GM10248 (cell line): ENCODE measurements at regions not wholly inside any gene's neighbourhood (a gene's known extent, or its start where the extent isn't known, plus 50 kb on each side); places are given as distances from the start of the nearest gene placed in this dataset.

ENCODE experiments used
- CTCF ChIA-PET: fragments of 300-600 bp; sonication (Branson Sonifier 250); formaldehyde crosslinking; extraction: SDS; loops from one replicate; lab custom pipeline; 2021; ENCODE audit warnings: antibody characterized with exemption; lab: Yijun Ruan, JAX
- POLR2A ChIA-PET: fragments of 350-650 bp; sonication (Branson Sonifier 250); formaldehyde crosslinking; extraction: SDS; loops from one replicate; lab custom pipeline; 2020; ENCODE audit warnings: antibody characterized with exemption; lab: Yijun Ruan, JAX
- DNase-seq: peaks from one replicate; pipeline ENCODE4 v3.0.0; 2012; ENCODE audit errors: extremely low spot score
- TF ChIP-seq, protein P1 (sequence below): IDR thresholded peaks from 2 replicates; pipeline ENCODE4 v1.5.1; 2012; ENCODE audit warnings: mild to moderate bottlenecking, low read depth; ENCODE audit errors: extremely low read depth, missing control alignments, control extremely low read depth

DNA sequence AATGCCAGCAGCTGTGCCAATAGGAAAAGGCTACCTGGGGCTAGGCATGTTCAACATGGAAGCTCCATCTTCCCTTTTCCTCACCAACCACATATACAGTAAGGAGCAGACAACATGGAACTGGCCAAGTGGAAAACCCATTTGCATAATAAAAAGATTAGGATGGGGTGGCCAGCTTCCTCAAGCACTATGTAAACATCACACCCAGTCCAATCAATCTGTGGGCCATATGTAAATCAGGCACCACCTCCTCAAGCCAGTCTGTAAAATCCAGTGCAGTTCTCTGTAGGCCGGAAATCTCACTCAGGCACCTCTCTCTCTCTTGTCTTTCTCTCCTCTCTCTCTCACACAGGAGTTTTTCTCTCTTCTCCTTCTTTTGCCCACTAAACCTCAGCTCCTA is 360.2 kb upstream of the GRIA1 start:
- no peak for DNase-seq
- POLR2A ChIA-PET = no interaction called here
- CTCF ChIA-PET = interaction anchor here (1.0 kb wide), 1 partner anchor 835 kb away, joined by 3 read pairs; no protein-coding TSS in a partner anchor
- TF ChIP-seq, protein P1, sequence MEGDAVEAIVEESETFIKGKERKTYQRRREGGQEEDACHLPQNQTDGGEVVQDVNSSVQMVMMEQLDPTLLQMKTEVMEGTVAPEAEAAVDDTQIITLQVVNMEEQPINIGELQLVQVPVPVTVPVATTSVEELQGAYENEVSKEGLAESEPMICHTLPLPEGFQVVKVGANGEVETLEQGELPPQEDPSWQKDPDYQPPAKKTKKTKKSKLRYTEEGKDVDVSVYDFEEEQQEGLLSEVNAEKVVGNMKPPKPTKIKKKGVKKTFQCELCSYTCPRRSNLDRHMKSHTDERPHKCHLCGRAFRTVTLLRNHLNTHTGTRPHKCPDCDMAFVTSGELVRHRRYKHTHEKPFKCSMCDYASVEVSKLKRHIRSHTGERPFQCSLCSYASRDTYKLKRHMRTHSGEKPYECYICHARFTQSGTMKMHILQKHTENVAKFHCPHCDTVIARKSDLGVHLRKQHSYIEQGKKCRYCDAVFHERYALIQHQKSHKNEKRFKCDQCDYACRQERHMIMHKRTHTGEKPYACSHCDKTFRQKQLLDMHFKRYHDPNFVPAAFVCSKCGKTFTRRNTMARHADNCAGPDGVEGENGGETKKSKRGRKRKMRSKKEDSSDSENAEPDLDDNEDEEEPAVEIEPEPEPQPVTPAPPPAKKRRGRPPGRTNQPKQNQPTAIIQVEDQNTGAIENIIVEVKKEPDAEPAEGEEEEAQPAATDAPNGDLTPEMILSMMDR = no peak

DNA sequence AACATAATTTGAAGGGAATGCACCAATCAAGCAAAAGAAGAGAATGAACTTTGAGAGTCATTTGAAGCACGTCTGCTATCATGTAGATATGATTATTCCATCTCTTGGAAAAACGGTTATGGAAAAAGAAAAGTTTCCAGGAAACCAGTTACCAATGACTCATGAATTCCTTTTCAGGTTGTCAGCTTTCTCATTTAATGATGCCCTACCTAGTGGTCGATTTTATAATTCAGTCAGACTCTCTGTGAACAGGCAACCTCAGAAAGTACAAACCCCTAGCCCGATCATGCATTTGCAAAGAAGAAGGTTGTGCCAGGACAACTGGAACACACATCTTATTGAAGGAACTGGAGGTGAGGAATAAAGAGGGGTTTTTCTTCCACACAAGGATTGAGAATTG is 355.1 kb upstream of the GRIA1 start:
- POLR2A ChIA-PET = no interaction called here
- no peak for DNase-seq
- CTCF ChIA-PET = interaction anchor here (5.4 kb wide), 1 partner anchor 13 kb away, joined by 24 read pairs; no protein-coding TSS in a partner anchor

GRCh38 chr5:153136910-153137614 is 353.4 kb upstream of the GRIA1 start:
- TF ChIP-seq, protein P1 = no peak
- POLR2A ChIA-PET = no interaction called here
- CTCF ChIA-PET = interaction anchor here (5.4 kb wide), 1 partner anchor 12 kb away, joined by 24 read pairs; no protein-coding TSS in a partner anchor
- DNase-seq = no peak

More for the DNA sequence above, 355.1 kb upstream of the GRIA1 start:
- TF ChIP-seq, protein P1 = no peak

DNA sequence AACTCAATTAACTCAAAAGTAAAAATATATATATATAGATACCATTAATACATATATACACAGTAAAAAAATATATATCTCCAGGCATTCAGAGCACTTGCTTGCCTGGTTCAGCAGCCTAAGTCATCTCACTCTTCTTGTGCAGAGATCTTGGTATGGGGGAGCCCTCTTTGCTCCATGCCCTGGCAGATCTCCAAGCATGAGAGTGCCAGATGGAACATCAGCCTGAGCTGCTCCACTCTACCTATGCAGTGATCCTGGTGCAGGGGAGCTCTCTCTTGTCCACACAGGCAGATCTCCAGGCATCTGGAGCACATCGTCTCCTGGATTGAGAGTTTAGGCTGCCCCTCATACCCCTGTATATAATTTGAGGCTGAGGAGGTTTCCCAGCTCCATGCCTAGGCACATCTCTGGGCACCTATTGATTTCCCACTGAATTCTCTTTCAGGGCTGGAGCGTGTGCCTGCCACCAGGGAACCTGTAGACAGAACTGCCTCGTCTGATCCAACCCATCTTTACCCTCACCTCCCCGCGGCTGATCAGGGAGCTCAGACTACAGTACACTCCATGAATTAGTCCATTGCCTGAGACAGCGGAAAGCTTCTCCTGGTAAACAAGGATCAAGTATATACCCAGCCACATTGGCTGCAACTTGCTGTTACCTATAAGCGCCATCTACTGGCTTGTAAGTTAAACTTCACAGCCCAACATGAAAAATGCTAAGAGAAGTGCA is 342.4 kb upstream of the GRIA1 start:
- CTCF ChIA-PET = interaction anchor here (0.9 to 4.0 kb wide), 15 partner anchors 10 to 817 kb away, joined by 3 to 25 read pairs (median 3); no protein-coding TSS in a partner anchor
- TF ChIP-seq, protein P1 = peak; percentile 43
- DNase-seq = peak; percentile 6
- POLR2A ChIA-PET = no interaction called here

GRCh38 chr5:153148624-153148976 is 341.9 kb upstream of the GRIA1 start:
- CTCF ChIA-PET = interaction anchor here (0.9 to 4.0 kb wide), 13 partner anchors 10 to 816 kb away, joined by 3 to 25 read pairs (median 3); no protein-coding TSS in a partner anchor

GRCh38 chr5:153151558-153151957 is 338.9 kb upstream of the GRIA1 start:
- CTCF ChIA-PET = interaction anchor here (1.0 to 1.5 kb wide), 2 partner anchors 20 to 813 kb away, joined by 3 to 4 read pairs; no protein-coding TSS in a partner anchor

More at GRCh38 chr5:153148624-153148976, 341.9 kb upstream of the GRIA1 start:
- DNase-seq = no peak
- POLR2A ChIA-PET = no interaction called here
- TF ChIP-seq, protein P1 = no peak

More at GRCh38 chr5:153151558-153151957, 338.9 kb upstream of the GRIA1 start:
- POLR2A ChIA-PET = no interaction called here
- DNase-seq = no peak
- TF ChIP-seq, protein P1 = no peak
